H9 (cell line): ENCODE measurements at regions not wholly inside any gene's neighbourhood (a gene's known extent, or its start where the extent isn't known, plus 50 kb on each side); places are given as distances from the start of the nearest gene placed in this dataset.

ENCODE experiments used
- DNase-seq: peaks from one replicate; pipeline ENCODE4 v3.0.0-alpha.2; 2017
- H2AFZ ChIP-seq: one replicate; pipeline ENCODE4 v1.6.1; 2013; ENCODE audit warnings: mild to moderate bottlenecking, low read length, control low read depth, moderate library complexity
- H2AK5ac ChIP-seq: 2 replicates; pipeline ENCODE4 v1.6.1; 2013; ENCODE audit warnings: low read length, control low read depth, mixed read lengths; ENCODE audit not compliant: insufficient read length
- H2BK120ac ChIP-seq: one replicate; pipeline ENCODE4 v1.6.1; 2013; ENCODE audit warnings: low read depth, mild to moderate bottlenecking, low read length, control low read depth, inconsistent platforms; ENCODE audit not compliant: poor library complexity, severe bottlenecking
- H2BK12ac ChIP-seq: 2 replicates; pipeline ENCODE4 v1.6.1; 2013; ENCODE audit warnings: low read length, control low read depth, mixed read lengths, low read depth; ENCODE audit not compliant: insufficient read length
- H2BK15ac ChIP-seq: 2 replicates; pipeline ENCODE4 v1.6.1; 2013; ENCODE audit warnings: low read depth, low read length, control low read depth
- H2BK20ac ChIP-seq: one replicate; pipeline ENCODE4 v1.6.1; 2013; ENCODE audit warnings: low read depth, mild to moderate bottlenecking, low read length, control low read depth, inconsistent platforms; ENCODE audit not compliant: poor library complexity, severe bottlenecking
- H2BK5ac ChIP-seq: 2 replicates; pipeline ENCODE4 v1.6.1; 2013; ENCODE audit warnings: low read length, control low read depth, mixed read lengths; ENCODE audit not compliant: insufficient read length
- H3K14ac ChIP-seq: 2 replicates; pipeline ENCODE4 v1.6.1; 2013; ENCODE audit warnings: low read length, control low read depth; ENCODE audit not compliant: insufficient read depth
- H3K18ac ChIP-seq: 2 replicates; pipeline ENCODE4 v1.6.1; 2013; ENCODE audit warnings: low read depth, mild to moderate bottlenecking, mixed read lengths, low read length, control low read depth; ENCODE audit not compliant: insufficient read length
- H3K23ac ChIP-seq: 2 replicates; pipeline ENCODE4 v1.6.1; 2013; ENCODE audit warnings: low read length, control low read depth, mixed read lengths, low read depth; ENCODE audit not compliant: insufficient read length
- H3K23me2 ChIP-seq: 2 replicates; pipeline ENCODE4 v1.6.1; 2013; ENCODE audit warnings: low read depth, mild to moderate bottlenecking, mixed read lengths, low read length, control low read depth; ENCODE audit not compliant: insufficient read length, poor library complexity, severe bottlenecking
- H3K27ac ChIP-seq: 2 replicates; pipeline ENCODE4 v1.5.1; 2013; ENCODE audit warnings: low read length, control low read depth, mixed read lengths, low read depth; ENCODE audit not compliant: insufficient read length
- H3K27me3 ChIP-seq: 2 replicates; pipeline ENCODE4 v1.6.1; 2013; ENCODE audit warnings: low read length, control low read depth, inconsistent platforms; ENCODE audit not compliant: insufficient read depth
- H3K4ac ChIP-seq: 2 replicates; pipeline ENCODE4 v1.6.1; 2013; ENCODE audit warnings: low read depth, mild to moderate bottlenecking, control low read depth, inconsistent platforms, low read length, moderate library complexity
- H3K4me1 ChIP-seq: 2 replicates; pipeline ENCODE4 v1.6.1; 2013; ENCODE audit warnings: low read length, control low read depth, inconsistent platforms; ENCODE audit not compliant: insufficient read depth
- H3K4me2 ChIP-seq: 2 replicates; pipeline ENCODE4 v1.6.1; 2013; ENCODE audit warnings: low read length, control low read depth, mixed read lengths; ENCODE audit not compliant: insufficient read length, insufficient read depth
- H3K56ac ChIP-seq: 2 replicates; pipeline ENCODE4 v1.6.1; 2013; ENCODE audit warnings: low read depth, mild to moderate bottlenecking, mixed read lengths, low read length, control low read depth; ENCODE audit not compliant: insufficient read length
- H3K79me1 ChIP-seq: 2 replicates; pipeline ENCODE4 v1.6.1; 2013; ENCODE audit warnings: low read depth, mild to moderate bottlenecking, moderate library complexity, low read length, control low read depth, inconsistent platforms; ENCODE audit not compliant: insufficient read depth, poor library complexity, severe bottlenecking
- H3K79me2 ChIP-seq: 2 replicates; pipeline ENCODE4 v1.6.1; 2013; ENCODE audit warnings: low read length, control low read depth, inconsistent platforms; ENCODE audit not compliant: insufficient read depth
- H3K9ac ChIP-seq: 2 replicates; pipeline ENCODE4 v1.6.1; 2013; ENCODE audit warnings: low read length, control low read depth, mixed read lengths; ENCODE audit not compliant: insufficient read length; ENCODE audit errors: extremely low read depth
- H3K9me3 ChIP-seq: one replicate; pipeline ENCODE4 v1.6.1; 2013; ENCODE audit warnings: low read depth, low read length, inconsistent platforms; ENCODE audit not compliant: control insufficient read depth
- H3T11ph ChIP-seq: one replicate; pipeline ENCODE4 v1.6.1; 2013; ENCODE audit warnings: mild to moderate bottlenecking, low read length, control low read depth, inconsistent platforms
- H4K20me1 ChIP-seq: one replicate; pipeline ENCODE4 v1.6.1; 2013; ENCODE audit not compliant: control insufficient read depth, insufficient read length, insufficient read depth
- H4K5ac ChIP-seq: 2 replicates; pipeline ENCODE4 v1.6.1; 2013; ENCODE audit warnings: low read depth, mild to moderate bottlenecking, mixed read lengths, low read length, control low read depth; ENCODE audit not compliant: insufficient read length
- H4K8ac ChIP-seq: replicated peaks from 2 replicates; pipeline ENCODE4 v1.6.1; 2013; ENCODE audit warnings: low read length, control low read depth, mixed read lengths, low read depth; ENCODE audit not compliant: insufficient read length
- H4K91ac ChIP-seq: 2 replicates; pipeline ENCODE4 v1.6.1; 2013; ENCODE audit warnings: low read depth, mild to moderate bottlenecking, moderate library complexity, mixed read lengths, low read length, control low read depth; ENCODE audit not compliant: insufficient read length
- H3K27ac Mint-ChIP-seq, 3 experiments: 2 replicates in 2 of 3; 3 replicates in 1 of 3; pipeline ENCODE4 v1.8.0; 2020 to 2021; ENCODE audit warnings: mixed read lengths in 3 of 3, mild to moderate bottlenecking in 1 of 3, moderate library complexity in 1 of 3
- H3K27me3 Mint-ChIP-seq: 2 replicates; pipeline ENCODE4 v1.8.0; 2021; ENCODE audit warnings: low read depth, mild to moderate bottlenecking, moderate library complexity, mixed read lengths
- H3K36me3 Mint-ChIP-seq, 3 experiments: 2 replicates in 2 of 3; 3 replicates in 1 of 3; pipeline ENCODE4 v1.8.0; 2020 to 2021; ENCODE audit warnings: low read depth in 3 of 3, mixed read lengths in 3 of 3; ENCODE audit not compliant: insufficient read depth in 1 of 3
- H3K4me1 Mint-ChIP-seq, 2 experiments: 2 replicates each; pipeline ENCODE4 v1.8.0; 2020; ENCODE audit warnings: mixed read lengths in 2 of 2
- H3K4me3 Mint-ChIP-seq, 2 experiments: 2 replicates in 1 of 2; 3 replicates in 1 of 2; pipeline ENCODE4 v1.8.0; 2020 to 2021; ENCODE audit warnings: mild to moderate bottlenecking in 2 of 2, mixed read lengths in 2 of 2, moderate library complexity in 1 of 2
- H3K9me3 Mint-ChIP-seq, 2 experiments: 2 replicates in 1 of 2; 3 replicates in 1 of 2; pipeline ENCODE4 v1.8.0; 2020; ENCODE audit warnings: mild to moderate bottlenecking in 2 of 2, mixed read lengths in 2 of 2, moderate library complexity in 1 of 2
- WGBS: extraction: QIAGEN DNeasy Blood & Tissue Kit; methylation state at CpG from one replicate; pipeline ENCODE4 v1.1.7; 2013; ENCODE audit warnings: missing lambda C conversion rate, low lambda C conversion rate, mixed read lengths; ENCODE audit not compliant: insufficient read length; ENCODE audit errors: extremely low coverage; 5-methylcytosine and 5-hydroxymethylcytosine counted together
- TF ChIP-seq, protein P1 (sequence below): fragments of 200-600 bp; sonication (generic); conservative IDR thresholded peaks from 3 replicates; pipeline ENCODE4 v1.8.0; 2021; ENCODE audit warnings: antibody characterized with exemption, mild to moderate bottlenecking

DNA sequence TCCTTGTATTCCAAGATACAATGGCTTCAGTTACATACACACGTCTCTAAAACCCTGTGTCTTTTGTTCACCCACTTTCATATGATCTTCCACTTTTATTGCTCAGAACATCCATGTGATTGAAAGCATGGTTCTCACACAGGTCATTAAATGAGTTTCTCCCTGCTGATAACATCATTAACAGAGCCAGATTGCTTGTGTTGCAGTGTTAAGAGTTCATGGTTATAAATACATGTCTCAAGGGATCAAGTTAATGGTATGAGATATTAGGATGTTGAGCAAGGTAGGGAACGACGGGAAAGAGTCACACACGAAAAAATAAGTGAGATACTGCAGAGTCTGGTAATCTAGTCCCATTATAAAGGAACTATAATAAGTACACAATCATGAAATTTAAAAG, 861.5 kb downstream of the SORCS1 start:
- H3K14ac ChIP-seq = no peak overlapping the region

More for the DNA sequence above, 861.5 kb downstream of the SORCS1 start:
- no peaks in the 10 kb centered on the region for H3K27me3 Mint-ChIP-seq
- Histone ChIP-seq H3K4ac (no peak overlapping the region), H3K56ac (no peak overlapping the region), H2BK20ac (no peak overlapping the region), H3T11ph (no peak overlapping the region), H2AFZ (no peak overlapping the region), H4K20me1 (no peaks in the 10 kb centered on the region), H3K79me2 (no peaks in the 10 kb centered on the region), H3K79me1 (no peaks in the 10 kb centered on the region), H2AK5ac (no peak overlapping the region), H2BK5ac (no peak overlapping the region), H3K27me3 (no peaks in the 10 kb centered on the region), H3K23ac (no peak overlapping the region), H2BK120ac (no peak overlapping the region), H2BK15ac (no peak overlapping the region), H3K18ac (no peak overlapping the region), H3K27ac (no peak overlapping the region), H3K4me2 (no peak overlapping the region), H3K9ac (no peak overlapping the region), H4K8ac (no peak overlapping the region), H3K9me3 (no peaks in the 10 kb centered on the region), H2BK12ac (no peak overlapping the region), H3K23me2 (no peaks in the 10 kb centered on the region), H4K91ac (no peak overlapping the region), H4K5ac (no peak overlapping the region), H3K4me1 (peaks cover 4% of the 10 kb centered on the region; the same call in 1 of the 2 replicates)
- no peak for DNase-seq
- no peak overlapping the region for H3K4me3 Mint-ChIP-seq
- H3K9me3 Mint-ChIP-seq = no peaks in the 10 kb centered on the region
- WGBS = no CpG with 5 or more reads among the region's 4 CpGs
- H3K36me3 Mint-ChIP-seq = no peaks in the 10 kb centered on the region
- H3K4me1 Mint-ChIP-seq = peaks cover 5 to 6% of the 10 kb centered on the region in 2 experiments
- TF ChIP-seq, protein P1, sequence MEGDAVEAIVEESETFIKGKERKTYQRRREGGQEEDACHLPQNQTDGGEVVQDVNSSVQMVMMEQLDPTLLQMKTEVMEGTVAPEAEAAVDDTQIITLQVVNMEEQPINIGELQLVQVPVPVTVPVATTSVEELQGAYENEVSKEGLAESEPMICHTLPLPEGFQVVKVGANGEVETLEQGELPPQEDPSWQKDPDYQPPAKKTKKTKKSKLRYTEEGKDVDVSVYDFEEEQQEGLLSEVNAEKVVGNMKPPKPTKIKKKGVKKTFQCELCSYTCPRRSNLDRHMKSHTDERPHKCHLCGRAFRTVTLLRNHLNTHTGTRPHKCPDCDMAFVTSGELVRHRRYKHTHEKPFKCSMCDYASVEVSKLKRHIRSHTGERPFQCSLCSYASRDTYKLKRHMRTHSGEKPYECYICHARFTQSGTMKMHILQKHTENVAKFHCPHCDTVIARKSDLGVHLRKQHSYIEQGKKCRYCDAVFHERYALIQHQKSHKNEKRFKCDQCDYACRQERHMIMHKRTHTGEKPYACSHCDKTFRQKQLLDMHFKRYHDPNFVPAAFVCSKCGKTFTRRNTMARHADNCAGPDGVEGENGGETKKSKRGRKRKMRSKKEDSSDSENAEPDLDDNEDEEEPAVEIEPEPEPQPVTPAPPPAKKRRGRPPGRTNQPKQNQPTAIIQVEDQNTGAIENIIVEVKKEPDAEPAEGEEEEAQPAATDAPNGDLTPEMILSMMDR = no peak
- no peak overlapping the region for H3K27ac Mint-ChIP-seq
